ENCODE measurements at regions not wholly inside any gene's neighbourhood (a gene's known extent, or its start where the extent isn't known, plus 50 kb on each side); places are given as distances from the start of the nearest gene placed in this dataset.

DNA sequence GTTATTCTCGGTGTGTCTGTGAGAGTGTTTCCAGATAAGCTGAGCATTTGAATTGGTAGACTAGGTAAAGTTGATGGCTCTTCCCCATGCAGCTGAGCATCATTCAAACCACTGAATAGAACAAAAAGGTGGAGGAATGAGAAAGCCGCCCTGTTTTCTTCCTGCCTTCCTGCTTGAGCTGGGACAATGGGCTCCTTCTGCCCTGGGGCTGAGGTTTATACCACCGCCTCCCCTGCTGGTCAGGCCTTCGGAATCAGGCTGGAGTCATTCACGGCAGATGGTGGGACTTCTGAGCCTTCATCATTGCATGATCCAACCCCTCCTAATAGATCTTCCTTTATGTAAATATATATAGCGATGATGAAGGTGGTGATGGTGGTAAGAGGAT is 124.9 kb downstream of the ANKRD60 start:
- no peak overlapping the region for H2AFZ ChIP-seq (ENCODE audit: control insufficient read depth, low read length)
- H3K27me3 ChIP-seq (ENCODE audit: control insufficient read depth, extremely low read depth, insufficient read depth, low read length) = peaks cover 20% of the 10 kb centered on the region
- H3K27ac ChIP-seq (ENCODE audit: control insufficient read depth, insufficient read depth, low read length) = peak overlapping the region; percentile 59
- dilution Hi-C loops (cut with MboI; ENCODE audit: extremely low pct_ligation_motif_present, low sequenced_read_pairs) = no loop called here
- H3K4me2 ChIP-seq (ENCODE audit: control insufficient read depth, extremely low read depth, insufficient read depth, low read depth, low read length) = peak overlapping the region; percentile 71
- DNase-seq (ENCODE audit: low read depth, low spot score) (no peak), FAIRE-seq (peak; percentile 55)
- H3K9me3 ChIP-seq (ENCODE audit: control insufficient read depth, low read depth, low read length) = no peaks in the 10 kb centered on the region
- peaks cover 26% of the 10 kb centered on the region for H3K4me1 ChIP-seq (ENCODE audit: control insufficient read depth, extremely low read depth, insufficient read depth, low read length)
- H3K9me1 ChIP-seq (ENCODE audit: control insufficient read depth, extremely low read depth, insufficient read depth, low read length) = peaks cover 3% of the 10 kb centered on the region
- no peaks in the 10 kb centered on the region for H3K79me2 ChIP-seq (ENCODE audit: control insufficient read depth, insufficient read depth, low read length)
- H3K9ac ChIP-seq (ENCODE audit: control insufficient read depth, extremely low read depth, insufficient read depth, low read length) = no peak overlapping the region
- H3K4me3 ChIP-seq (ENCODE audit: control insufficient read depth in 2 of 3, extremely low read depth in 1 of 3, insufficient read depth in 2 of 3, low read depth in 1 of 3, low read length in 3 of 3) = no peak overlapping the region
- no peaks in the 10 kb centered on the region for H4K20me1 ChIP-seq (ENCODE audit: control insufficient read depth, extremely low read depth, insufficient read depth, low read length)
- no peaks in the 10 kb centered on the region for H3K36me3 ChIP-seq (ENCODE audit: control insufficient read depth in 2 of 2, extremely low read depth in 1 of 2, insufficient read depth in 2 of 2, low read length in 2 of 2)
- TF ChIP-seq CTCF (optimal IDR thresholded peaks at IDR 0.05 in 1 of 3, IDR thresholded peaks at IDR 0.05 in 1 of 3, conservative IDR thresholded peaks at IDR 0.05 in 1 of 3; ENCODE audit: extremely low read depth in 1 of 3, insufficient read depth in 2 of 3, low read length in 3 of 3) = no peak

DNA sequence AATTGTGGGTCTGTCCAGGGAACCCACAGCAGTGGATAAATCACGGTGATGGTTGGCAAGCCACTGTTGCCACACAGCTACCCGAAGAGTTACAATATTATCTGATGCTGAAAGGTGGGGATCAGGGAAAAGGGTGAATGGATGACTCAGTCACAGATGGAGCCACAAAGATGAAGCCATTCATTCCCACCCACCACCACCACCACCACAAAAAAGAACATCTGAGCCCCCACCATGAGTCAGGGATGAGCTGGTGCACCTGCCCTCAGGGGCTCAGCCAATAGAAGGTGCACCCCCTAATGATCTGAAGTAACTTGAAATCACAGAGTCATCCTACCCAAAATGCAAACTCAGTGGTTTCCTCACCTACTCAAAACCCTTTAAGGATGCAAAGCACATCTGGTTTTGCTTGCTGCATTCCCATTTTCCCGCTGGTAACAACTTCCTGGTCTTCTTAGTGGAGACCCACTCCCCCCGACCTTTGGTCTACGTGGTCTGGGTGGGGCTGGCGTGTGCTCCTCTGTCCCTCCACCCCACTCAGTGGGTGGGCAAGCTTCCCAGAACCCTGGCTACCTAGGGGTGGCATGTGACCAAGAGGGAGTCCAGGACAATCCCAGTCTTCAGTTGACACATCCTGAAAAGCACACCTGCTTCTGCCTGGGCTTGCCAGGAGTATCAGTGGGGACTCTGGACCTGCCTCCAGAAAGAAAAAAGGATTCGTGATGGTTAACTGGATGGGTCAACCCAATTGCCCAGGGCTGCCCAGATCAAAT is 125.5 kb downstream of the ANKRD60 start:
- H3K27ac ChIP-seq (ENCODE audit: control insufficient read depth, insufficient read depth, low read length) = peak overlapping the region; percentile 59
- H3K9me1 ChIP-seq (ENCODE audit: control insufficient read depth, extremely low read depth, insufficient read depth, low read length) = peaks cover 3% of the 10 kb centered on the region
- H3K79me2 ChIP-seq (ENCODE audit: control insufficient read depth, insufficient read depth, low read length) = no peaks in the 10 kb centered on the region
- no peaks in the 10 kb centered on the region for H3K9me3 ChIP-seq (ENCODE audit: control insufficient read depth, low read depth, low read length)
- H4K20me1 ChIP-seq (ENCODE audit: control insufficient read depth, extremely low read depth, insufficient read depth, low read length) = no peaks in the 10 kb centered on the region
- H3K9ac ChIP-seq (ENCODE audit: control insufficient read depth, extremely low read depth, insufficient read depth, low read length) = peak overlapping the region; percentile 51
- peaks cover 24% of the 10 kb centered on the region for H3K27me3 ChIP-seq (ENCODE audit: control insufficient read depth, extremely low read depth, insufficient read depth, low read length)
- dilution Hi-C loops (cut with MboI; ENCODE audit: extremely low pct_ligation_motif_present, low sequenced_read_pairs) = no loop called here
- FAIRE-seq = no peak
- no peak overlapping the region for H2AFZ ChIP-seq (ENCODE audit: control insufficient read depth, low read length)
- peaks cover 26% of the 10 kb centered on the region for H3K4me1 ChIP-seq (ENCODE audit: control insufficient read depth, extremely low read depth, insufficient read depth, low read length)
- peak overlapping the region in 2 of 3 experiments; percentile 10 to 38 for H3K4me3 ChIP-seq (ENCODE audit: control insufficient read depth in 2 of 3, extremely low read depth in 1 of 3, insufficient read depth in 2 of 3, low read depth in 1 of 3, low read length in 3 of 3)
- peak; percentile 97 for DNase-seq (ENCODE audit: low read depth, low spot score)
- peak overlapping the region; percentile 71 for H3K4me2 ChIP-seq (ENCODE audit: control insufficient read depth, extremely low read depth, insufficient read depth, low read depth, low read length)
- TF ChIP-seq CTCF (optimal IDR thresholded peaks at IDR 0.05 in 1 of 3, IDR thresholded peaks at IDR 0.05 in 1 of 3, conservative IDR thresholded peaks at IDR 0.05 in 1 of 3; ENCODE audit: extremely low read depth in 1 of 3, insufficient read depth in 2 of 3, low read length in 3 of 3) (no peak), EZH2 (IDR thresholded peaks at IDR 0.05; ENCODE audit: low read length) (no peak)
- H3K36me3 ChIP-seq (ENCODE audit: control insufficient read depth in 2 of 2, extremely low read depth in 1 of 2, insufficient read depth in 2 of 2, low read length in 2 of 2) = no peaks in the 10 kb centered on the region
